K562 (cell line): ENCODE measurements at regions not wholly inside any gene's neighbourhood (a gene's known extent, or its start where the extent isn't known, plus 50 kb on each side); places are given as distances from the start of the nearest gene placed in this dataset.

Source experiments
- ATAC-seq: fragments of 200-7000 bp; cut with Tn5 transposase; 3 replicates; pipeline ENCODE4 v1.9.1; 2020; ENCODE audit warnings: moderate library complexity
- BruUV-seq: library from RNA; stranded (reverse); fragments of 400-500 nt; replicated peaks from 2 replicates; lab custom pipeline; 2021; lab: Mats Ljungman, UMichigan
- CTCF ChIA-PET: fragments of 300-600 bp; formaldehyde crosslinking; extraction: SDS; loops from one replicate; lab custom pipeline; 2021; ENCODE audit warnings: low intra/inter-chr PET ratio; lab: Yijun Ruan, JAX
- POLR2A ChIA-PET: fragments of 300-600, 350-650 bp; sonication (Branson Sonifier 250); formaldehyde crosslinking; extraction: SDS; loops from one replicate; lab custom pipeline; 2021; ENCODE audit warnings: antibody characterized with exemption, inconsistent platforms; lab: Yijun Ruan, JAX
- DNase-seq, 4 experiments: peaks; one replicate each; pipeline versions ENCODE4 v3.0.0 to v3.0.0-alpha.2; 2011 to 2018; ENCODE audit warnings: low spot score in 3 of 4, mixed read lengths in 3 of 4; ENCODE audit errors: extremely low read depth in 1 of 4
- FAIRE-seq: peaks from 2 replicates; lab custom pipeline; 2011; peaks lifted over from hg19 to GRCh38; lab: Jason Lieb, UNC
- H2AFZ ChIP-seq: 2 replicates; pipeline ENCODE4 v1.6.0; 2011; ENCODE audit warnings: low read depth, low read length, control low read depth, inconsistent platforms
- H3K27ac ChIP-seq: fragments of 200-600 bp; 3 replicates; pipeline ENCODE4 v1.8.0; 2011; ENCODE audit warnings: low read depth, mild to moderate bottlenecking, control low read depth, inconsistent platforms, low read length, moderate library complexity, mixed read lengths; ENCODE audit errors: extremely low read depth
- H3K27me3 ChIP-seq, 2 experiments: fragments of 300-600 bp in 1 of 2; 2 replicates in 1 of 2; 3 replicates in 1 of 2; pipeline versions ENCODE4 v1.6.0 to v1.8.0; 2011; ENCODE audit warnings: inconsistent platforms in 2 of 2, low read length in 2 of 2, mild to moderate bottlenecking in 1 of 2, mixed read lengths in 1 of 2, moderate library complexity in 1 of 2; ENCODE audit not compliant: control insufficient read depth in 2 of 2, insufficient read depth in 2 of 2
- H3K36me3 ChIP-seq: fragments of 300-600 bp; 3 replicates; pipeline ENCODE4 v1.8.0; 2011; ENCODE audit warnings: mild to moderate bottlenecking, low read length, inconsistent platforms; ENCODE audit not compliant: control insufficient read depth, insufficient read depth
- H3K4me1 ChIP-seq, 2 experiments: fragments of 200-600 bp in 1 of 2; replicated peaks in 1 of 2; 2 replicates in 1 of 2; 3 replicates in 1 of 2; pipeline versions ENCODE4 v1.5.1 to v1.8.0; 2011; ENCODE audit warnings: inconsistent platforms in 2 of 2, low read length in 2 of 2, mild to moderate bottlenecking in 1 of 2, mixed read lengths in 1 of 2, moderate library complexity in 1 of 2; ENCODE audit not compliant: control insufficient read depth in 2 of 2, insufficient read depth in 2 of 2
- H3K4me2 ChIP-seq: 2 replicates; pipeline ENCODE4 v1.6.1; 2011; ENCODE audit warnings: low read length, control low read depth, inconsistent platforms, mixed read lengths; ENCODE audit not compliant: insufficient read depth
- H3K4me3 ChIP-seq: fragments of 200-600 bp; sonication (generic), shearing (Covaris generic); 2 replicates; pipeline ENCODE4 v1.5.1; 2016; ENCODE audit warnings: control low read depth, inconsistent platforms
- H3K79me2 ChIP-seq: fragments of 200-600 bp; 3 replicates; pipeline ENCODE4 v1.8.0; 2011; ENCODE audit warnings: low read length, inconsistent platforms; ENCODE audit not compliant: control insufficient read depth, insufficient read depth
- H3K9ac ChIP-seq, 2 experiments: 2 replicates each; pipeline versions ENCODE4 v1.6.0 to v1.6.1; 2011; ENCODE audit warnings: low read depth in 2 of 2, low read length in 2 of 2, control low read depth in 1 of 2, inconsistent platforms in 1 of 2, mild to moderate bottlenecking in 1 of 2, mixed read lengths in 1 of 2; ENCODE audit not compliant: insufficient read depth in 1 of 2
- H3K9me1 ChIP-seq: one replicate; pipeline ENCODE4 v1.6.0; 2011; ENCODE audit warnings: inconsistent platforms, mild to moderate bottlenecking, low read length, moderate library complexity; ENCODE audit not compliant: control insufficient read depth, insufficient read depth
- H3K9me3 ChIP-seq: replicated peaks from 2 replicates; pipeline ENCODE4 v1.5.1; 2011; ENCODE audit warnings: low read depth, low read length, inconsistent platforms; ENCODE audit not compliant: control insufficient read depth, insufficient read depth
- H4K20me1 ChIP-seq: replicated peaks from 2 replicates; pipeline ENCODE4 v1.6.1; 2011; ENCODE audit warnings: low read length, inconsistent platforms, mixed read lengths; ENCODE audit not compliant: control insufficient read depth, insufficient read depth
- GABPA ChIP-seq: fragments of 200-800 bp; sonication (Bioruptor generic); conservative IDR thresholded peaks from 2 replicates; pipeline ENCODE4 v1.6.1; 2016; ENCODE audit warnings: low read depth, missing genetic modification characterization, missing compliant biosample characterization
- MEF2D ChIP-seq: conservative IDR thresholded peaks from 2 replicates; pipeline ENCODE4 v1.6.1; 2016; ENCODE audit warnings: low read depth, missing genetic modification characterization, missing compliant biosample characterization
- MYBL2 ChIP-seq, 2 experiments: fragments of 450-650 bp in 1 of 2; sonication (generic) in 1 of 2; formaldehyde crosslinking in 1 of 2; IDR thresholded peaks; 2 replicates each; pipeline versions ENCODE4 v1.6.1 to v1.8.1; 2017 to 2022; ENCODE audit warnings: borderline replicate concordance in 1 of 2, inconsistent platforms in 1 of 2, low read depth in 1 of 2, mild to moderate bottlenecking in 1 of 2, missing genetic modification reagents in 1 of 2, moderate library complexity in 1 of 2
- NFIC ChIP-seq: fragments of 450-650 bp; IDR thresholded peaks from 2 replicates; pipeline ENCODE4 v1.6.1; 2017; ENCODE audit warnings: mild to moderate bottlenecking, inconsistent platforms
- RNF219 ChIP-seq: fragments of 250-450 bp; sonication (Bioruptor Pico); IDR thresholded peaks from 2 replicates; pipeline ENCODE4 v1.5.0; 2022; ENCODE audit warnings: mild to moderate bottlenecking
- SPI1 ChIP-seq: IDR thresholded peaks from 2 replicates; pipeline ENCODE4 v1.6.1; 2011; ENCODE audit warnings: low read depth, low read length, control low read depth, borderline replicate concordance
- ZNF282 ChIP-seq: sonication (generic); formaldehyde crosslinking; IDR thresholded peaks from 2 replicates; pipeline ENCODE4 v1.8.1; 2023; ENCODE audit warnings: missing genetic modification reagents
- ZNF766 ChIP-seq: fragments of 200-800 bp; sonication (Bioruptor generic); conservative IDR thresholded peaks from 2 replicates; pipeline ENCODE4 v1.6.1; 2016; ENCODE audit warnings: missing genetic modification characterization, missing compliant biosample characterization
- WGBS: fragments of 100-300 bp; shearing (Covaris generic); methylation state at CpG from one replicate; pipeline ENCODE4 v1.1.6; 2016; ENCODE audit warnings: low coverage, mixed read lengths; ENCODE audit not compliant: insufficient coverage; ENCODE audit errors: missing lambda C conversion rate; 5-methylcytosine and 5-hydroxymethylcytosine counted together
- in situ Hi-C: fragments of 300-500 bp; cut with MboI; formaldehyde crosslinking; loops from 4 replicates; pipeline ENCODE4 v1.15.0; 2018; ENCODE audit warnings: inconsistent platforms, mixed read lengths
- intact Hi-C: fragments of 100-400 bp; cut with micrococcal nuclease; formaldehyde crosslinking; loops from 2 replicates; pipeline ENCODE4 v1.14.2; 2022
- TF ChIP-seq, protein P1 (sequence below): fragments of 250-450 bp; sonication (Bioruptor Pico); IDR thresholded peaks from 2 replicates; pipeline ENCODE4 v1.4.0; 2020; ENCODE audit warnings: mild to moderate bottlenecking

DNA sequence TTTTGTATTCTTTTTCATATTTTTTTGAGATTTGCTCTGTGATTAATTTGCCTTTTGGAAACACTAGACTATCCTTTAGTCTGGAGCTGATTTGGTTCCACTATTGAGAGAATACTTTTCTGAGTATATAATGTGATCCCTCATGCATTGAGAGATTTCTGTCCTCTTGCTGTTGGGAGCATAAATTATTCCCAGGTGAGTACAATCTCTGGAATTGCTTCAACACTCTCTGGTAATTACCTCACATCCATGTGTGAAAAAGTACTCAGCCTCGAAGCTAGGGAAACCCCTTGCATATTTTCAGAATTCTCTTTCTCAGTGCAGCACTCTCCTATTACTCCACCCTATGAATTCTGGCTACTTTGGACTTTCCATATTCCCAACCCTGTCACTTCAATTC lies 550.0 kb downstream of the RAPGEF2 start:
- TF ChIP-seq MEF2D (tag): no peak
- TF ChIP-seq, protein P1, sequence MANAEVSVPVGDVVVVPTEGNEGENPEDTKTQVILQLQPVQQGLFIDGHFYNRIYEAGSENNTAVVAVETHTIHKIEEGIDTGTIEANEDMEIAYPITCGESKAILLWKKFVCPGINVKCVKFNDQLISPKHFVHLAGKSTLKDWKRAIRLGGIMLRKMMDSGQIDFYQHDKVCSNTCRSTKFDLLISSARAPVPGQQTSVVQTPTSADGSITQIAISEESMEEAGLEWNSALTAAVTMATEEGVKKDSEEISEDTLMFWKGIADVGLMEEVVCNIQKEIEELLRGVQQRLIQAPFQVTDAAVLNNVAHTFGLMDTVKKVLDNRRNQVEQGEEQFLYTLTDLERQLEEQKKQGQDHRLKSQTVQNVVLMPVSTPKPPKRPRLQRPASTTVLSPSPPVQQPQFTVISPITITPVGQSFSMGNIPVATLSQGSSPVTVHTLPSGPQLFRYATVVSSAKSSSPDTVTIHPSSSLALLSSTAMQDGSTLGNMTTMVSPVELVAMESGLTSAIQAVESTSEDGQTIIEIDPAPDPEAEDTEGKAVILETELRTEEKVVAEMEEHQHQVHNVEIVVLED: no peak
- TF ChIP-seq SPI1: no peak
- no peak for TF ChIP-seq MYBL2 (IDR thresholded peaks at IDR 0.05; ENCODE audit: low read depth)
- TF ChIP-seq MYBL2 (CRISPR knock-in tag; IDR thresholded peaks at IDR 0.05; ENCODE audit: borderline replicate concordance): no peak
- TF ChIP-seq RNF219 (CRISPR knock-in tag): no peak
- no peak for TF ChIP-seq NFIC
- no peak for TF ChIP-seq ZNF282 (CRISPR knock-in tag)
- TF ChIP-seq GABPA (tag): no peak
- TF ChIP-seq ZNF766 (CRISPR knock-in tag): no peak
- FAIRE-seq: no peak
- Histone ChIP-seq H3K4me3 (no peak overlapping the region), H3K79me2 (no peaks in the 10 kb centered on the region), H3K27me3 (no peaks in the 10 kb centered on the region), H3K36me3 (no peaks in the 10 kb centered on the region), H3K4me1 (no peaks in the 10 kb centered on the region), H3K9ac (no peak overlapping the region), H3K9me3 (no peaks in the 10 kb centered on the region), H3K4me2 (no peak overlapping the region), H4K20me1 (no peaks in the 10 kb centered on the region), H3K9me1 (no peaks in the 10 kb centered on the region), H2AFZ (no peak overlapping the region), H3K27ac (no peak overlapping the region)
- no TSS peak for BruUV-seq
- POLR2A ChIA-PET: no interaction called here
- no peak for ATAC-seq
- in situ Hi-C loops (no loop called here), intact Hi-C loops (no loop called here)
- DNase-seq: no peak
- CTCF ChIA-PET: no interaction called here
- WGBS: 0% methylated on average over 1 of the region's 1 CpG
